ENCODE measurements at regions not wholly inside any gene's neighbourhood (a gene's known extent, or its start where the extent isn't known, plus 50 kb on each side); places are given as distances from the start of the nearest gene placed in this dataset.
"Not testable (repeated sequence)": the region's sequence is repeated elsewhere in the genome, so short reads cannot be mapped to it uniquely, and the experiment has no call there.

DNA sequence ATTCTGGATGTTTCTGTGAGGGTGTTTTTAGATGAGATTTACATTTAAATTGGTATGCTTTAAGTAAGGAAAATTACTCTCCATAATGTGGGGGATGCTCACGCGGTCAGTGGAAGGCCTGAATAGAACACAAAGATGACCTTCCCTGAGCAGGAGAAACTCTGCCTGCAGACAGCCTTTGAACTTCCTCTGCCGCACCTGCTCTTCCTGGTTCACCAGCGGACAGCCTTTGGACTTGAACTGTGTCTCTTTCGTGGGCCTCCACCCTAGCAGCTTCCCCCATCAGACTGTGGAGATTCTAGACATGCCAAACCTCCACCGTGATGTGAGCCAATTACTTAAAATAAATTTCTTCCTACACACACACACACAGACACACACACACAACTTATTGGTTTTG, 210.7 kb downstream of the EFCAB11 start:
- DNase-seq: no peak

DNA sequence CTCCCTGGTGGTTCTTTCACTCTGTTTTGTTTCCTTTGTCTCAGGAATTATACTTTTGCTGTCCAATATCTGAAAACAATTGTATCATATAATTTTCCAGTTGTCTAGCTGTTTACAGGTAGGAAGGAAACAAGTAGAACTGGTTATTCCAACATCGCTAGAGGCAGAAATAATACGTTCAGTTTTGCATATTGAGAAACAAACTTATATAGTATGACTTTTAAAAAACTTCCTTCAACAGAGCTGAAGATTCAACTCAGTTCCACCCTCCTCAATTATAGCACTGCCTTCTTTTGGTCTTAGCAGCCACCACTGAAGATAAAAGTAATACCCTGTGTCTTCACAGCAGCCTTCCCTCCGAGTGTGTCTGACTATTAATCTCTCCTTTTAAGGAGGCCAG, 214.3 kb downstream of the EFCAB11 start:
- no peak for DNase-seq

DNA sequence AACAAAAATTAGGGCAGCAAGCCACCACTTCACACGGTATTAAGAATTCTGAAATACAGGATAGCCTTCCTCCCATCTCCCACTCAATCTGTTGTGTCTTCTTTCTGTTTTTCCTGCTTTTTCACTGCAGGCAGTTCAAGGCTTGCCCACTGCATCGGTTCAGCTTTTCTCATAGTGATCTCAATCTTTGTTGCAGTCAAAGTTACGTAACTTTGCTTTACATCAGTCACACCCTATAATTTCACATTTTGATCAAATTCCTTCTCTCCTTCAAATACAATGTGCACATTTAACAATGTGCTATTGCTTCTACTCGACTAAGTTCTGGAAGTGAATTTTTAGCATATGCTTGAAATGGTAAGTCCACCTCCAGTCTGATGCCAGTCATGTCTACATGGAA, 217.6 kb downstream of the EFCAB11 start:
- no peak for DNase-seq

DNA sequence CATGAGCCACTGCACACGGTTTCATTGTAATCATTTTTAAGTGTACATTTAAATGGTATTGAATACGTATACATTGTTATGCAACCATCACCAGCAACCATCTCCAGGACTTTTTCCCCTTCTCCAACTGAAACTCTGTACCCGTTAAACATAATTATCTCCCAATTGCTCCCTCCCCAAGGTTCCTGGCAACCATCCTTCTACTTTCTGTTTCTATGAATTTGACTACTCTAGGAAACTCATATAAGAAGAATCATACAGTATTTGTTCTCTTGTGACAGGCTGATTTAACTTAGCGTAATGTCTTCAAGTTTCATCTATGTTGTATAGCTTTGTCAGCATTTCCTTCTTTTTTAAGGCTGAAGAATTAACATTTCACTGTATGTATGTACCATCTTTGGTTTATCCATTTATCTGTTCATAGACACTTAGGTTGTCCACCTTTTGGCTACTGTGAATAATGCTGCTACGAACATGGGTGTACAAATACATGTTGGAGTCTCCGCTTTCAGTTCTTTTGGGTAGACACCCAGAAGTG, 223.1 kb downstream of the EFCAB11 start:
- DNase-seq: no peak

DNA sequence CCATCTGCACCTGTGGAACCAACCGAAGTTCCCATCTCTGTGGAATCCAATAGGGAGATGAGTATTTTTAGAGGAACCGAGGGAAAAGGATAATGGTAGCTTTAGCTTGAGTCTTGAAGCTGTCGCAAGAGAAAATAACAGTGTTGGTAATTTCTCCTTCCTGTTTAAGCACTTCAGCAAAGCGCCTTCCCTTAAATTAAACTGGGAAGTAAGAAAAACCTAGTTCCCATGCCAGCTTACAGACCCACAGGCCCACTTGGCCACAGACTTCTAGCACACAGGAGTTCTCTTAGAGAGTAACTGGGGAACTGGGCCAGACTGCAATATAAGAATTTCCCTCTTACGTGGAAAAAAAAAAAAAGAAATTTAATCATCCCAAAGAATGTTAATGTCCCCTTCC, 223.8 kb downstream of the EFCAB11 start:
- no peak for DNase-seq

DNA sequence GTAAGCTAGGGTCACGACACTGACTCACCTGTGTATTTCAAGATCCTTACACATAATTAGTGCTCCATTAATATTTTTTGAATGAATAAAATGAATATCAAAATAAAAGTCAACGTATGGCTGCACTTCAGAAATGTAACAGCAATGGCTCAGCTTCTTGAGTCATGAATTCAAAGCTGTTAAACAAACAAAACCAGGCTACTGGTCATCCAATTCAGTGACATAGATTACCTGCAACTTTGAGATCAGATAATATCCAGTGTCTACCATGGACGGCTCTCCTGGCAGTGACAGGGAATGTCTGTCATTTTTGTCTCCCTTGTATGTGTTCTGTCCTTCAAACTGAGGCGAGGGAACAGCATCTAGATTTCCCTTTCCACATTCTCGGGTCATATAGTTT, 225.6 kb downstream of the EFCAB11 start:
- no peak for DNase-seq

DNA sequence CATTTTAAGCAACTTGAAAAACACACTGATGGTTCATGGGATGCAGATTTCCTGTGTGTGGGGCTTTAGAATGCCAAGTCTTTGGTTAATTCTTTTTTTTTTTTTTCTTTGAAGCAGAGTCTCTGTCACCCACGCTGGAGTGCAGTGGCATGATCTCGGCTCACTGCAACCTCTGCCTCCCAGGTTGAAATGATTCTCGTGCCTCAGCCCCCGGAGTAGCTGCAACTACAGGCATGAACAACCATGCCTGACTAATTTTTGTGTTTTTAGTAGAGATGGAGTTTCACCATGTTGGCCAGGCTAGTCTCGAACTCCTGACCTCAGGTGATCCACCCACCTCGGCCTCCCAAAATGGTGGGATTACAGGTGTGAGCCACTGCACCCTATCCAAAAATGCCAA, 228.3 kb downstream of the EFCAB11 start:
- not testable (repeated sequence) for DNase-seq

DNA sequence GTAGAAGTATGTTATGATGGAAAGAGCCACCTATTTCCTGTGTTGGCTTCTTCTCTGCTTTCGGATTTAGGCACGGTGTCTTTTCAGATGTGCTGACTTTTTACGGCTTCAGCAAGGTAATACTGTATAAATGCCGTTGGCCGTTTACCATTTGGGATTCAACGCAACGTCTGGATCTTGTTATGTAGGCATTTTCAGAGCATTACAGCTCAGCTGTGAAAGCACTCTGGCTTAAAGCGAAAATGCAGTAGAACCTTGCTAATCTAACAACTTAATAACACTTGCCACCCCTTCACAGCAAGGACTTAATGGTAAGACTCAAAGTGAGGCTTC, 229.9 kb downstream of the EFCAB11 start:
- no peak for DNase-seq

DNA sequence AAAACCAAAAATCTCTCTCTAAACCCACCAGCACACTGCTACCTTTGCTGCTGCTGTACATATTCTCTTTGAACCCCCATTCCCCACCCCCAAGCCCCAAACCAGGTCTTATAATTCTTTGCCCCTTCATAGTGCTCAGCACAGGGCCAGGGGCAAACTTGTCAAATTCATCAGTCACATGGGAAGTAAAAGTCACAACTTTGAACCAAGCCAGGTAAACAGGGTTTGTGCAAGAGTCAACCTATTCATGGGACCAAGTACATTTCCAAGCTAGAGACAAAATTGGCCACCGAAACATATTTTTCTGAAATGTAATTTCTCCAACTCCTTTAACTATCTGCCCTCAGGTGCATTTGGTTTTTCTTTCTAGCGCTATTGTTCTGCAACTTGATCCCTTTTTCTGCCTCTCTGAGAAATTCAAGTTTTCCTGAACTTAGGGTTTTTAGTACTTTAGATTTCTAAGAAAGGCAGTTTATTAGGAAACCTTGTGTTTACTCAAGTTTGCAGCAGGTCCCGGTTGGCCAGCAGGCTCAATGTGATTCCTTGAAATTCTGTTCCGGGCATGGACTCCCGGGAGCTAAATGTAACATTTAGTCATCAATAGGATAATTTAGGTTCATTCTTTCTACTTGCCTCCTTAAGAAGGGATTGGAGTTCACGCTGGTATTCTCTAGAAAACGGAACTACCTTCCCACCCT, 230.5 kb downstream of the EFCAB11 start:
- DNase-seq: no peak

DNA sequence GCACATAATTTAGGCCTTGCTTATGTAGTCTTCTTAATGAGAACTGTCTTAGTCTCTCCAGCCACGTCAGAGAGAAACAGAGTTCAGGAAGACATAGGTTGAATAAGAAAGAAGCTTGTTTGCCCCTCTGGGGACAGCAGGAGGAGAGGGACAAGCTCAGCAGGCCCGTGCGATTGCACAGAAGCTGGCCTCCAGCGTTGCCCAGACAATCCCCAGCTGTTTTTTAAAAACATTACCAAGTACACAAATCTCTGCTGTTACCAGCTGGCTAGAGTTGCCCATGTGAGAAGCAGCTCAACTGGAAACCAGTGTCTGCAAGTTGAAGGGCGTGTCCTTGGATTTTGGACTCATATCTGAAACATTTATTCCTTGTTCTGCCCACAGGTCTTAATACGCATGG, 232.6 kb downstream of the EFCAB11 start:
- no peak for DNase-seq

DNA sequence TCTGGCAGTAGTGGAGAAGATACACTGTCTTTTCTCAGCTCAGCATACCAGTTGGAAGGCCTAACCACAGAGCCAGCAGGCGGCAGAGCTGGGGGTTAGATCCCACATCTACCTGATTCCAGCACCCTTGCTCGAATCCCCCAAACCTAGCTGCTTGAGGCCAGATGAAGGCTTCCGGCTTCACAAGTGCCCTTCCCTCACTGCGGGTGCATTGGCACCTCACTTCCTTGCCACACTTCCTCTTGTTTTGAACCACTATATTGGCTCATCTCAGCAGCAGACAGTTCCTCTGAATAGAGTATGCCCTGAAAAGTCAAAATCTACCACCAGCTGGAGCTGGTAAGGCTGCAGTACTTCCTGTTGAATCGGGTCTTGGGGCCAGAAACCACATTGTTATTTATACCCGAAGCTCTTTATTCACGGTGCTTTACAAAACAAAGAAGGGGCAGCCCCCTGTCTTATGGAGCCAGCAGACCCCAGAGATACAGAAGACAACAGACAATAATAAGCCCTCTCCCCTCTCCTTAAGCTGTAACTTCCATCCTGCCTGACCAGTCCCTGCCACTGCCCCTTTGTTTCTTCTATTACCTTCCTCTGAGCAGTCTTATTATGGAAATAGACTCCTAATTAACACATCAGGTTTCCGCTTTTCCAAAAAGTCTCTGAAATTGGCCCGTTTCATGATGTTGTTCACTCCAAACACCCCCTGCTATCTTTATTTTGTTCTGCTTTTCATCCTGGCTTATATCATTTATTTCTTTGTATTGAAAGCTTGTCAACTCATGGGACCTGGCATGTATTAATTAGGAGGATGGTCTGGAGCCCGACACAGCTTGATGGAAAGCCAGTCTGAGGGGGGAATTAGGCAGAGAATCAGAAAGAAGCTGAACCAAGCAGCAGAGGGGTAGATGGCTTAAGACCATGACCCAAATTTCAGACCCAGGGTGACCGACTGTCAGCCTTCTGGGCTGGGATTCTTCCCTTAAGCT, 233.5 kb downstream of the EFCAB11 start:
- DNase-seq: no peak

DNA sequence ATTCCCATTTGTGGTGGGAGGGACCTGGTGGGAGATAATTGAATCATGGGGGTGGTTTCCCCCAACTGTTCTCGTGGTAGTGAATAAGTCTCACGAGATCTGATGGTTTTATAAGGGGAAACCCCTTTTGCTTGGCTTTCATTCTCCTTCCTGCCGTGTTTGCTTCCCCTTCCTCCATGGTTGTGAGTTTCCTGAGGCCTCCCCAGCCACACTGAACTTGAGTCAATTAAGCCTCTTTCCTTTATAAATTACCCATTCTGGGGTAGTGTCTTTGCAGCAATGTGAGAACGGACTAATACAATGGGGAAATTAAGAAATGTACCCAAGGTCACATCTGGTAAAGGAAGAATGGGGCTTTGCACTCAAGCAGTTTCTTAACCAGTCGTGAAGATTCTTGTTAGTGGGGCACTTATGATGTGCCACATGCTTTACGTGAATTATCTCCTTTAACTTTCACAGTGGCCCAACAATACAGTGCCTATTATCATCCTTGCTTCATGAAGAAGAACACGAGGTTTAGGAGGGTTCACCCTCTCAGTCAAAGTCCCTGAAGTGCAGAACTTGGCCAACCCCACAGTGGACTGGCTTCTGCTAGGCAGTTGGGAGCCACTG, 234.3 kb downstream of the EFCAB11 start:
- DNase-seq: no peak

DNA sequence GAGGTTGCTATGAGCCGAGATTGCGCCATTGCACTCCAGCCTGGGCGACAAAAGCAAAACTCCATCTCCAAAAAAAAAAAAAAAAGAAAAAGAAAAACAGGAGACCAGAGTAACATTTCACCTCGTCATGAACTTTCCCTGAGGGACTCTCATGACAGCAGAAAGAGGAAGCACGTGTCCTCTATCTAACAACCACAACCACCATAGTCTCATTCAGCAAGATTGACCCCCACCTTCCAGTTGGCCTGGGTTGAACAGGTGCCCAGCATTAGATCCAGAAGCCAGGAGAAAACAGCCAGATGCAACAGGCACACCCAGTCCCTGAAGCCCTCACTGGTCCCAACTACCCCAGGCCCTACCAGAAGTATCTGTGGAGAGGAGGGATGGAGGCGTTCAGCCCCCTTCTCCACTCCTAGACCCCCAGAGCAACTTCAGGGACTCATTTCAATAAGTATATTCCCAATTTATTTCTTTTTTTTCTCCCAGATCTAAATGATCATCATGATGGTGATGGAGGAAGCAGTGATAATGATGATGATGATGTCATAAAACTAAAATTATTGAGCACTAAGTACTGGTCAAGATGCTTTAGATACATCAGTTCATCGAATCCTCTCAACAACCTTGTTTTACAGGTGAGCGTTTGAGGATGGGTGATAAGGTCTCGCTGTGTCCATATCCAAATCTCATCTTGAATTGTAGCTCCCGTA, 235.0 kb downstream of the EFCAB11 start:
- no peak for DNase-seq

DNA sequence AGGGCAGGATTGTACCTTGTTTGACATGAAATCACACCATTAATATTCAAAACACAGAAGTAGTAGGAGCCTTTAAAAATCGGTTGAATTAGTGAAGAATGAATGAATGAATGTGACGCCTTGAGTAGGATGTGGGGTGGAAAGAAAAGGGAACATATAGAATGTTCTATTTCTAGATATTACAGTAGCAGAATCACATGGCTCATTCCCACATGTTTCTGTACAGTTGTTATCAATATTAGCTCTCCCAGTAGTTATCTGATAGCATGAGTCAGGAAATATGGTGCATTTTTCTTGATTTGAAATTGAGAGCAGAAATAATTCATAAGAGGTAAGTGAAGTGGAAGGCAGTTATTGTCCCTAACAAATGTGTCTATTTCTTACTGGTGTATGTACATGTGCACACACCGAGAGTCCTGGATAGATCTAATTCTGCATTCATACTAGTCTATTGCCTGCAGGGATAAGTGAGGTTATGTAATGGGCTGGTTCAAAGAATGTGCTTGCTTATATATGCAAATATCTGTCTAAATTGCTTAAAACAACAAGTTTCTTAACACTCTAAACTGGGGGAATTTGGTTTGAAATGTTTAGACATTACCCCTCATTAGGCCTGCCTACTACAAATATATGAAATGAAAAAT, 245.4 kb downstream of the EFCAB11 start:
- DNase-seq: no peak

DNA sequence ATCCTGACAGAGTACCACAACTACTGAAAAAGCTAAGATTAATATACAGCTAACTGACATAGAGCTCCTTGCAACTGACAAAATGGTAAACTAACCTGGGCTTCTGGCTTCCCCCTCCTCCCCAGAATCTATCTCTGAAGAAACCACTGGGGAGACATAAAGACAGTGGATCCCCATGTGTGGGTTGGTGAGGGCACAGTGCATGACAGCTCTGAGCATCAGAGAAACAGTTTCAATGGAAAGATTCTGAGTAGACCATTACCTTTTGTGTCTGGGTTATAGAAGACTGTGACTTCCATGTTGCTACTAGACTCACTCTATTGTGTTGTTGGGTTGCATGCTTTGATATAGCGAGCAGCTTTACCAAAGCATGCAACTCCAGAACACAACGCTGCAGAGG, 247.4 kb downstream of the EFCAB11 start:
- DNase-seq: no peak

DNA sequence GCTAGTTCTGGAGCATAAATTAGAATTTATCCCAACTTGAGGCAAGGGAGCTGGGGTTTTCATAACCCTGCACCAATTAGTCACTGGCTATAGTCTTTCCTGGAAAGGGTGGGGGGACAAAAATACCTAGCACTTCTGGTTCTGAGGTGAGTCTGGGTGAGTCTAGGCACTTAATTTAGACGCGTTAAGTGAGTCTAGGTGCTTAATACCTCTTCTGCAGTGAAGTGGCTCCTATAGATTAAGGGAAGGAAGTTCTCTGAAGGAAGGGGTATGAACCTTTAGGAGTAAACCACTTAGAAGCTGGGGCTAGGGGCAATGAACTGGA, 251.7 kb downstream of the EFCAB11 start:
- no peak for DNase-seq

DNA sequence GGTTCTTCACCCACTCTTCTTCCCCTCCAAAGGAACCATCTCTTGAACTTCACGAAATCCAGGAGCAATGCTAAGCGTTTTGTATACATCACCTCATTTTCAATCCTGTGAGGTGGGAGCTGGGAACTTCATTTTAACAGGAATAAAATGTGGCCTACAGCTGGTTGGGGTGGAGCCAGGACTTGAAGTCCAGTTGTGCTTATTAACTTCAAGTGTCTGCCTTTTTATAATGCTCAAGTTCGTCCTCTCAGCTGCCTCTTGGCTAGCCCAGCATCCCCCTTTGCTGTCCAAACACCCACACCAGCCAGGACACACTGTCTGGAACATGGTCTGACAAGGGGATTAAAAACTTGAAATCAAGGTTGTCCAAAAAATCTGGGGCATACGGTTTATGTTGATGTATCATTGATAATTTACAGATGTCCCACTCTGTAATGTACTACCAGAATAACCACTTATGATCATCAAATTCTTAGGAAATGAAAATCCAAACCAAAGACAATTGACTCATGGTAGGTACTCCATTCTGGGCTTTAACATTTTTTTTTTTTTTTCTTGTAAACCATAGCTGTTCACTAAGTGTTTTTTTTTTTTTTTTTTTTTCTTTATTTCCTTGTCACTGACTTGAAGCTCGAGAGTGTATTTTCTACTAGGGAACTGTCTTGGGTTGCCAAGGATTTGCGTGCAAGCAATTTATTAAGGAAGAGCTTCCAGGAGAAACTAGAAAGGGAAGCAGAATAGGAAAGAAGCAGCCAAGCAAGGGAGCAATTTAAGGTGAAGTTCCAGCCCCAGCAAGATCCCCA, 252.3 kb downstream of the EFCAB11 start:
- DNase-seq: no peak

DNA sequence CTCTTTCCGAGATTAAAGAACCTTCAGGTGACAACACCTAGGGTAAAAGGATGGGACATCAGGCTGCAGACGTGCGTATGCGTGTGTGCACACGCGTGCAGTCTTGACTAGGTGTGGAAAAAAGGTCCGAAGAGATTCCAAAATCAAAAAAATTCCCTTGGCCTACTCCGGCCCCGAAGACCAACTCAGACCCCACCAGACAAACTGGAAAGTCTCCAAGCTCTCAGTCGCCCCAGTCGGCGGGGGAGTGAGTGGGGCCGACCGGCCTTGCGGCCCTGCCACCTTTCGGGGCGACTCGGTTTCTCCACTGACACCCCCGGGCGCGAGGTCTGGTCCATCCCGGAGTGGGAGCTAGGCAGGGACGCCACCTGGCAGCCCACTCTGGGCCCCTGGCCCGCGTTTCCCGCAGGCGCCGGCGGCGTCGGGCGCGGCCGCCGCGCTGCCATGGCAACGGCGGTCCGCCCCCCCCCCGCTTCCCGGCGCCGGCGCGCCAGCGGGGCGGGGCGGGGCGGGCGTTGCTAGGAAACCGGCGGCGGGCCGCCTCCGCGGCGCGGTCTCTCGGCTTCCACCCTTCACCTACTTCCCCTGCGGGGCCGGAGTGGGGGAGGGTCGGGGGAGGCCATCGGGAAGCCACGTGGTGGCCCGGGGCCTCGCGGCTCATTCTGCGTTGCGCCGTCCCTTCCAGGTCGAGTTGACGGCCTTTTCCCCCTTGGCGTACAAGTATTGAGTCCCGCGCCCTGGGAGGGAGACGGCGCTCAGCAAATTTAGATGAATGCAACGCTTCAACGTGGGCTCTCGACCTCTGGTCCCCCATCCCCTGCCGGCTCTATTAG, 253.1 kb downstream of the EFCAB11 start:
- DNase-seq: peak; percentile 70 to 79

DNA sequence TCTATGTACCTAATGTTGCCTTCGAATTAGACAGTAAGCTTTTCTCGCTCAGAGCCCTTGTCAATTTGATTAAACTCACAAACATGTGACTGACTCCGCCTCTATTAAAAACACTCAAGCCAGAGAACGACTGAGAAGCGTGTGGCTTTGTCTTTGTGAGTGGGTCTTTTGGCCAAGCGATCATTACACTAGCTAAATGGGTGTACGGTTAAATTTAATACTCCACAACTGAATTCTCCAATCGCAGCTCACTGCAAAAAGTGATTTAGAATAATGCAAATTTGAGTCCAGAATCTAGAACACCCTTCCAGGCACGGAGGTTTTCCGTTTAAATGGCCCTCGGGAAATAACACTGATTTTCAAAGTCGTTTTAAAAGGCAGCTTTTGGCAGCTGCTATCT, 253.7 kb downstream of the EFCAB11 start:
- no peak for DNase-seq

DNA sequence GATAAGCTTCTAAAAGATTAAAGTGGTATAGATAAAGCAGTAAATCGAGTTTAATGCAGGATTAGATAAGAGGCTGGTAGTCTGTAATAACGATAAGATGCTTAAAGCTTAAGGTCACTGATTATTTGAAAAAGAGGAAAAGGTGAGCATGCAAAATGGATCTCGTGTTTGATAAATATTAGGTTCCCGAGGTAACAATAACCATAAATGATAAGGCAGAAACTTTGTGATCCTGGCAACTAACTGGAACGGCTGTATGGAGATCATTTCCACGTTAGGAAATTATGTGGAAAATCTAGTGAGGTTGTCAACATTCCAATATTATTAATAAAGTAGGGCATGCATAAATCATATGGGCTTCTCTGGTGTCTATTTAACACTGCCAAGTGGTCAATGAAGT, 255.5 kb downstream of the EFCAB11 start:
- DNase-seq: no peak
